HepG2 (cell line): ENCODE measurements at regions not wholly inside any gene's neighbourhood (a gene's known extent, or its start where the extent isn't known, plus 50 kb on each side); places are given as distances from the start of the nearest gene placed in this dataset.

Experiments used
- ATAC-seq: fragments of 200-7000 bp; cut with Tn5 transposase; 3 replicates; pipeline ENCODE4 v1.9.1; 2020; ENCODE audit warnings: mild to moderate bottlenecking, moderate library complexity
- BruUV-seq: library from RNA; stranded (reverse); fragments of 400-500 nt; replicated peaks from 2 replicates; lab custom pipeline; 2021; lab: Mats Ljungman, UMichigan
- CTCF ChIA-PET: fragments of 300-600 bp; formaldehyde crosslinking; extraction: SDS; loops from one replicate; lab custom pipeline; 2021; ENCODE audit warnings: low total read pairs, inconsistent platforms, low intra/inter-chr PET ratio; lab: Yijun Ruan, JAX
- POLR2A ChIA-PET: fragments of 350-600 bp; sonication (Branson Sonifier 250); formaldehyde crosslinking; loops from one replicate; lab custom pipeline; 2020; ENCODE audit warnings: antibody characterized with exemption, inconsistent platforms; lab: Yijun Ruan, JAX
- DNase-seq: peaks from one replicate; pipeline ENCODE4 v3.0.0-alpha.2; 2015; ENCODE audit warnings: low spot score
- FAIRE-seq: peaks from 3 replicates; lab custom pipeline; 2011; peaks lifted over from hg19 to GRCh38; lab: Jason Lieb, UNC
- H2AFZ ChIP-seq: one replicate; pipeline ENCODE4 v1.6.1; 2011; ENCODE audit warnings: low read length, inconsistent platforms
- H3K27ac ChIP-seq: fragments of 300-600 bp; 3 replicates; pipeline ENCODE4 v1.8.0; 2011; ENCODE audit warnings: mixed run types, mild to moderate bottlenecking, mixed read lengths, low read length, inconsistent platforms; ENCODE audit not compliant: insufficient read depth; ENCODE audit errors: extremely low read length
- H3K27me3 ChIP-seq, 2 experiments: fragments of 200-600 bp in 1 of 2; 2 replicates in 1 of 2; 3 replicates in 1 of 2; pipeline versions ENCODE4 v1.6.0 to v1.8.0; 2011; ENCODE audit warnings: low read length in 2 of 2, mild to moderate bottlenecking in 2 of 2, moderate library complexity in 2 of 2, inconsistent platforms in 1 of 2; ENCODE audit not compliant: insufficient read depth in 2 of 2, control insufficient read depth in 1 of 2
- H3K36me3 ChIP-seq, 2 experiments: fragments of 200-600 bp in 1 of 2; replicated peaks in 1 of 2; 2 replicates in 1 of 2; 3 replicates in 1 of 2; pipeline versions ENCODE4 v1.5.1 to v1.8.0; 2011; ENCODE audit warnings: low read length in 2 of 2, inconsistent platforms in 1 of 2; ENCODE audit not compliant: insufficient read depth in 2 of 2, control insufficient read depth in 1 of 2
- H3K4me1 ChIP-seq: 2 replicates; pipeline ENCODE4 v1.5.1; 2012; ENCODE audit warnings: low read length, inconsistent platforms; ENCODE audit not compliant: insufficient read depth
- H3K4me2 ChIP-seq: 2 replicates; pipeline ENCODE4 v1.6.0; 2011; ENCODE audit warnings: low read depth, low read length, inconsistent platforms
- H3K4me3 ChIP-seq, 3 experiments: fragments of 200-600 bp in 1 of 3; sonication (generic), shearing (Covaris generic) in 1 of 3; replicated peaks in 1 of 3; 2 replicates each; pipeline ENCODE4 v1.5.1; 2011 to 2016; ENCODE audit warnings: low read length in 3 of 3, inconsistent platforms in 2 of 3, low read depth in 2 of 3, mild to moderate bottlenecking in 2 of 3, control low read depth in 1 of 3, mixed read lengths in 1 of 3; ENCODE audit not compliant: insufficient read depth in 1 of 3
- H3K79me2 ChIP-seq: one replicate; pipeline ENCODE4 v1.6.1; 2011; ENCODE audit warnings: low read length, inconsistent platforms; ENCODE audit not compliant: insufficient read depth
- H3K9ac ChIP-seq: 2 replicates; pipeline ENCODE4 v1.6.0; 2011; ENCODE audit warnings: mild to moderate bottlenecking, low read depth, low read length, inconsistent platforms; ENCODE audit not compliant: insufficient read depth
- H3K9me3 ChIP-seq: 2 replicates; pipeline ENCODE4 v1.5.1; 2012; ENCODE audit warnings: mild to moderate bottlenecking, low read length
- H4K20me1 ChIP-seq: 2 replicates; pipeline ENCODE4 v1.6.0; 2011; ENCODE audit warnings: inconsistent platforms, mild to moderate bottlenecking, low read length, moderate library complexity; ENCODE audit not compliant: insufficient read depth
- ARID2 ChIP-seq: sonication (generic); formaldehyde crosslinking; IDR thresholded peaks from 2 replicates; pipeline ENCODE4 v1.8.1; 2022; ENCODE audit warnings: mild to moderate bottlenecking, missing genetic modification reagents, borderline replicate concordance
- ATAD3A ChIP-seq: sonication (generic); formaldehyde crosslinking; IDR thresholded peaks from 2 replicates; pipeline ENCODE4 v1.4.0; 2020; ENCODE audit warnings: missing genetic modification reagents
- HOXA5 ChIP-seq: sonication (generic); formaldehyde crosslinking; IDR thresholded peaks from 2 replicates; pipeline ENCODE4 v1.4.0; 2020; ENCODE audit warnings: missing genetic modification reagents
- IRX3 ChIP-seq: sonication (generic); formaldehyde crosslinking; IDR thresholded peaks from 2 replicates; pipeline ENCODE4 v1.8.1; 2023; ENCODE audit warnings: mild to moderate bottlenecking, low read depth, missing genetic modification reagents, borderline replicate concordance
- MIXL1 ChIP-seq: IDR thresholded peaks from 2 replicates; pipeline ENCODE4 v1.6.1; 2016
- MYC ChIP-seq: sonication (generic); formaldehyde crosslinking; IDR thresholded peaks from 2 replicates; pipeline ENCODE4 v1.9.0; 2021; ENCODE audit warnings: missing genetic modification reagents, borderline replicate concordance
- PHF21A ChIP-seq: sonication (generic); formaldehyde crosslinking; IDR thresholded peaks from 2 replicates; pipeline ENCODE4 v1.5.0; 2020; ENCODE audit warnings: mild to moderate bottlenecking, missing genetic modification reagents
- SRF ChIP-seq: IDR thresholded peaks from 2 replicates; pipeline ENCODE4 v1.6.1; 2011; ENCODE audit warnings: mild to moderate bottlenecking, low read depth, low read length, moderate library complexity
- SRY ChIP-seq: sonication (generic); formaldehyde crosslinking; IDR thresholded peaks from 2 replicates; pipeline ENCODE4 v1.8.0; 2022; ENCODE audit warnings: mild to moderate bottlenecking, missing genetic modification reagents
- ZNF10 ChIP-seq: sonication (generic); formaldehyde crosslinking; IDR thresholded peaks from 2 replicates; pipeline ENCODE4 v1.4.0; 2020; ENCODE audit warnings: mild to moderate bottlenecking, low read depth, missing genetic modification reagents, borderline replicate concordance
- ZNF251 ChIP-seq: sonication (generic); formaldehyde crosslinking; IDR thresholded peaks from 2 replicates; pipeline ENCODE4 v1.9.0; 2021; ENCODE audit warnings: mild to moderate bottlenecking, missing genetic modification reagents
- ZNF329 ChIP-seq: sonication (generic); formaldehyde crosslinking; IDR thresholded peaks from 2 replicates; pipeline ENCODE4 v1.9.0; 2021; ENCODE audit warnings: low read depth, mild to moderate bottlenecking, missing genetic modification reagents
- ZNF720 ChIP-seq: sonication (generic); formaldehyde crosslinking; IDR thresholded peaks from 2 replicates; pipeline ENCODE4 v1.4.0; 2020; ENCODE audit warnings: missing genetic modification reagents
- ZZZ3 ChIP-seq: sonication (generic); formaldehyde crosslinking; IDR thresholded peaks from 2 replicates; pipeline ENCODE4 v1.4.0; 2020; ENCODE audit warnings: missing genetic modification reagents, mild to moderate bottlenecking, borderline replicate concordance
- WGBS: methylation state at CpG from one replicate; pipeline ENCODE4 v1.1.6; 2017; ENCODE audit warnings: low lambda C conversion rate; 5-methylcytosine and 5-hydroxymethylcytosine counted together
- in situ Hi-C: cut with HindIII; loops from 2 replicates; pipeline ENCODE4 v1.10.0; 2017; ENCODE audit warnings: low pct_unique_long_range_greater_than_20kb; ENCODE audit not compliant: extremely low pct_ligation_motif_present
- intact Hi-C: fragments of 100-400 bp; cut with micrococcal nuclease; formaldehyde crosslinking; loops from one replicate; pipeline ENCODE4 v1.10.0; 2022; ENCODE audit not compliant: unreplicated experiment
- TF ChIP-seq, protein P1 (sequence below): sonication (generic); formaldehyde crosslinking; IDR thresholded peaks from 2 replicates; pipeline ENCODE4 v1.5.0; 2020; ENCODE audit warnings: missing genetic modification reagents
- TF ChIP-seq, protein P2 (sequence below): sonication (generic); formaldehyde crosslinking; IDR thresholded peaks from 2 replicates; pipeline ENCODE4 v1.4.0; 2020; ENCODE audit warnings: missing genetic modification reagents
- TF ChIP-seq, protein P3 (sequence below): sonication (generic); formaldehyde crosslinking; IDR thresholded peaks from 2 replicates; pipeline ENCODE4 v1.4.0; 2020; ENCODE audit warnings: mild to moderate bottlenecking, missing genetic modification reagents

DNA sequence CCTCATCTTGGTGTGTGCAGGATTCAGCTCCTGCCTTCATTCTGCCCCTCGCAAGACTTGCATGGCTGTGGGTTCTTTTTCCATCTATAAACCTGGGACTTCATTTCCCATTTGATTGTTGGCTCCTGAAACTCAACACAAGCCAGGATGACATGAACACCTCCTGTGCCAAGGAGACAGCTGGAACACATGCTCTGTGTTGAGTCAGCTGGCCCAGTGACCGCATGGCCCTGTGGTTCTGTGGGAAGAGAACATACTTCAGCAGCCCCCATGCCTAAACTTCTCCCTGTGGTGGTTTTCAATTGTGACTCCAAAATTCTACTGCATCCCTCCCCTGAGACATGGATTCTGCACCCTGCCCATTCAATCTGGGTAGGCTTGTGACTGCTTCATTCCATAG, 57.9 kb upstream of the FOXF1 start:
- intact Hi-C loops = no loop called here
- no peak for FAIRE-seq

More for the DNA sequence above, 57.9 kb upstream of the FOXF1 start:
- no peak overlapping the region for H3K27ac ChIP-seq
- DNase-seq (no peak), ATAC-seq (no peak)
- WGBS = 14% methylated on average over 2 of the region's 2 CpGs
- H3K4me2 ChIP-seq = no peak overlapping the region
- no peak overlapping the region for H3K9ac ChIP-seq
- BruUV-seq = no TSS peak
- no peak overlapping the region for H2AFZ ChIP-seq
- CTCF ChIA-PET = no interaction called here
- no peaks in the 10 kb centered on the region for H3K36me3 ChIP-seq
- no peaks in the 10 kb centered on the region for H4K20me1 ChIP-seq
- POLR2A ChIA-PET = no interaction called here
- no peaks in the 10 kb centered on the region for H3K4me1 ChIP-seq
- in situ Hi-C loops = no loop called here
- H3K9me3 ChIP-seq = no peaks in the 10 kb centered on the region
- H3K79me2 ChIP-seq = no peaks in the 10 kb centered on the region
- TF ChIP-seq SRY (CRISPR knock-in tag) (no peak), HOXA5 (CRISPR knock-in tag) (no peak), ATAD3A (CRISPR knock-in tag) (no peak), SRF (no peak), MIXL1 (CRISPR knock-in tag) (no peak), ZNF10 (CRISPR knock-in tag) (no peak), PHF21A (CRISPR knock-in tag) (no peak), ZNF251 (CRISPR knock-in tag) (no peak), IRX3 (CRISPR knock-in tag) (no peak), ZNF329 (CRISPR knock-in tag) (no peak), ZNF720 (no peak), ZZZ3 (no peak), ARID2 (CRISPR knock-in tag) (no peak), MYC (CRISPR knock-in tag) (no peak)
- TF ChIP-seq, protein P1, sequence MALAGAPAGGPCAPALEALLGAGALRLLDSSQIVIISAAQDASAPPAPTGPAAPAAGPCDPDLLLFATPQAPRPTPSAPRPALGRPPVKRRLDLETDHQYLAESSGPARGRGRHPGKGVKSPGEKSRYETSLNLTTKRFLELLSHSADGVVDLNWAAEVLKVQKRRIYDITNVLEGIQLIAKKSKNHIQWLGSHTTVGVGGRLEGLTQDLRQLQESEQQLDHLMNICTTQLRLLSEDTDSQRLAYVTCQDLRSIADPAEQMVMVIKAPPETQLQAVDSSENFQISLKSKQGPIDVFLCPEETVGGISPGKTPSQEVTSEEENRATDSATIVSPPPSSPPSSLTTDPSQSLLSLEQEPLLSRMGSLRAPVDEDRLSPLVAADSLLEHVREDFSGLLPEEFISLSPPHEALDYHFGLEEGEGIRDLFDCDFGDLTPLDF (CRISPR knock-in tag) = no peak
- TF ChIP-seq, protein P2, sequence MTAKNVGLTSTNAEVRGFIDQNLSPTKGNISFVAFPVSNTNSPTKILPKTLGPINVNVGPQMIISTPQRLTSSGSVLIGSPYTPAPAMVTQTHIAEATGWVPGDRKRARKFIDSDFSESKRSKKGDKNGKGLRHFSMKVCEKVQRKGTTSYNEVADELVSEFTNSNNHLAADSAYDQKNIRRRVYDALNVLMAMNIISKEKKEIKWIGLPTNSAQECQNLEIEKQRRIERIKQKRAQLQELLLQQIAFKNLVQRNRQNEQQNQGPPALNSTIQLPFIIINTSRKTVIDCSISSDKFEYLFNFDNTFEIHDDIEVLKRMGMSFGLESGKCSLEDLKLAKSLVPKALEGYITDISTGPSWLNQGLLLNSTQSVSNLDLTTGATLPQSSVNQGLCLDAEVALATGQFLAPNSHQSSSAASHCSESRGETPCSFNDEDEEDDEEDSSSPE = no peak
- TF ChIP-seq, protein P3, sequence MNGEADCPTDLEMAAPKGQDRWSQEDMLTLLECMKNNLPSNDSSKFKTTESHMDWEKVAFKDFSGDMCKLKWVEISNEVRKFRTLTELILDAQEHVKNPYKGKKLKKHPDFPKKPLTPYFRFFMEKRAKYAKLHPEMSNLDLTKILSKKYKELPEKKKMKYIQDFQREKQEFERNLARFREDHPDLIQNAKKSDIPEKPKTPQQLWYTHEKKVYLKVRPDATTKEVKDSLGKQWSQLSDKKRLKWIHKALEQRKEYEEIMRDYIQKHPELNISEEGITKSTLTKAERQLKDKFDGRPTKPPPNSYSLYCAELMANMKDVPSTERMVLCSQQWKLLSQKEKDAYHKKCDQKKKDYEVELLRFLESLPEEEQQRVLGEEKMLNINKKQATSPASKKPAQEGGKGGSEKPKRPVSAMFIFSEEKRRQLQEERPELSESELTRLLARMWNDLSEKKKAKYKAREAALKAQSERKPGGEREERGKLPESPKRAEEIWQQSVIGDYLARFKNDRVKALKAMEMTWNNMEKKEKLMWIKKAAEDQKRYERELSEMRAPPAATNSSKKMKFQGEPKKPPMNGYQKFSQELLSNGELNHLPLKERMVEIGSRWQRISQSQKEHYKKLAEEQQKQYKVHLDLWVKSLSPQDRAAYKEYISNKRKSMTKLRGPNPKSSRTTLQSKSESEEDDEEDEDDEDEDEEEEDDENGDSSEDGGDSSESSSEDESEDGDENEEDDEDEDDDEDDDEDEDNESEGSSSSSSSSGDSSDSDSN (CRISPR knock-in tag) = no peak
- H3K4me3 ChIP-seq = no peak overlapping the region
- peaks cover 5 to 50% of the 10 kb centered on the region in 2 experiments for H3K27me3 ChIP-seq
